ENCODE measurements at regions not wholly inside any gene's neighbourhood (a gene's known extent, or its start where the extent isn't known, plus 50 kb on each side); places are given as distances from the start of the nearest gene placed in this dataset.
"Not testable (repeated sequence)": the region's sequence is repeated elsewhere in the genome, so short reads cannot be mapped to it uniquely, and the experiment has no call there.

DNA sequence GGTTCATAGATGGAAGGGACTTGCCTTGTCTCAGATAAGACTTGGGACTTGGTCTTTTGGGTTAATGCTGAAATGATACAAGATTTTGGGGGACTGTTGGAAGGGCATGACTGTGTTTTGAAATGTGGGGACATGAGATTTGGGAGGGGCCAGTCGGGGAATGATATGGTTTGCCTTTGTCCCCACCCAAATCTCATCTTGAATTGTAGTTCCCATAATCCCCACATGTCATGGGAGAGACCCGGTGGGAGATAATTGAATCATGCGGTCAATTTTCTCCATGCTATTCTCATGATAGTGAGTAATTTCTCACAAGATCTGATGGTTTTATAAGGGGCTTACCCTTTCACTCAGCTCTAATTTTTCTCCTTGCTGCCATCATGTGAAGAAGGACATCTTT, 617.4 kb downstream of the SLC16A7 start:
- TF ChIP-seq, protein P1, sequence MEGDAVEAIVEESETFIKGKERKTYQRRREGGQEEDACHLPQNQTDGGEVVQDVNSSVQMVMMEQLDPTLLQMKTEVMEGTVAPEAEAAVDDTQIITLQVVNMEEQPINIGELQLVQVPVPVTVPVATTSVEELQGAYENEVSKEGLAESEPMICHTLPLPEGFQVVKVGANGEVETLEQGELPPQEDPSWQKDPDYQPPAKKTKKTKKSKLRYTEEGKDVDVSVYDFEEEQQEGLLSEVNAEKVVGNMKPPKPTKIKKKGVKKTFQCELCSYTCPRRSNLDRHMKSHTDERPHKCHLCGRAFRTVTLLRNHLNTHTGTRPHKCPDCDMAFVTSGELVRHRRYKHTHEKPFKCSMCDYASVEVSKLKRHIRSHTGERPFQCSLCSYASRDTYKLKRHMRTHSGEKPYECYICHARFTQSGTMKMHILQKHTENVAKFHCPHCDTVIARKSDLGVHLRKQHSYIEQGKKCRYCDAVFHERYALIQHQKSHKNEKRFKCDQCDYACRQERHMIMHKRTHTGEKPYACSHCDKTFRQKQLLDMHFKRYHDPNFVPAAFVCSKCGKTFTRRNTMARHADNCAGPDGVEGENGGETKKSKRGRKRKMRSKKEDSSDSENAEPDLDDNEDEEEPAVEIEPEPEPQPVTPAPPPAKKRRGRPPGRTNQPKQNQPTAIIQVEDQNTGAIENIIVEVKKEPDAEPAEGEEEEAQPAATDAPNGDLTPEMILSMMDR (conservative IDR thresholded peaks at IDR 0.05; ENCODE audit: low read length), result not testable (repeated sequence)
- TF ChIP-seq EZH2phosphoT487 (IDR thresholded peaks at IDR 0.05; ENCODE audit: borderline replicate concordance), result not testable (repeated sequence)

Data from Loucy (cell line).